Esophagus squamous epithelium (tissue), 4 donors: ENCODE measurements at regions not wholly inside any gene's neighbourhood (a gene's known extent, or its start where the extent isn't known, plus 50 kb on each side); places are given as distances from the start of the nearest gene placed in this dataset.

Experiments used
- CTCF ChIP-seq, 6 experiments: fragments of 450-650 bp in 4 of 6; fragments of 200-600 bp in 2 of 6; sonication (generic) in 2 of 6; IDR thresholded peaks; one replicate each; pipeline ENCODE4 v1.5.1; 2016 to 2019; ENCODE audit warnings: antibody characterized with exemption in 6 of 6, mild to moderate bottlenecking in 4 of 6, moderate library complexity in 4 of 6
- POLR2A ChIP-seq, 4 donors: fragments of 450-650 bp; IDR thresholded peaks; one replicate each; pipeline ENCODE4 v1.6.1; 2017; ENCODE audit warnings: antibody characterized with exemption in 4 of 4, mild to moderate bottlenecking in 4 of 4, moderate library complexity in 3 of 4

- TF ChIP-seq CTCF (IDR thresholded peaks at IDR 0.05) (no peak), POLR2A (IDR thresholded peaks at IDR 0.05) (no peak)
Observed at GRCh38 chr1:164982545-164982944, 374.0 kb downstream of the LMX1A start.
